Right ventricle myocardium inferior (tissue), 1 donor: ENCODE measurements at regions not wholly inside any gene's neighbourhood (a gene's known extent, or its start where the extent isn't known, plus 50 kb on each side); places are given as distances from the start of the nearest gene placed in this dataset.
"Not testable (repeated sequence)": the region's sequence is repeated elsewhere in the genome, so short reads cannot be mapped to it uniquely, and the experiment has no call there.

Experiments
- ATAC-seq: fragments of 200-7000 bp; cut with Tn5 transposase; one replicate; pipeline ENCODE4 v1.9.1; 2020; ENCODE audit warnings: mild to moderate bottlenecking, moderate library complexity
- DNase-seq: peaks from one replicate; pipeline ENCODE4 v3.0.0; 2021; ENCODE audit errors: missing footprints
- intact Hi-C: fragments of 100-400 bp; cut with DNase I; formaldehyde crosslinking; loops from one replicate; pipeline ENCODE4 v1.11.0; 2022
- donor health status: DM: no; HTN: yes; CAD: no; lungs with severe emphysema.

GRCh38 chr6:51107769-51108203, 289.1 kb downstream of the TFAP2B start:
- ATAC-seq (no peak), DNase-seq (no peak)
- intact Hi-C loops, result no loop called here

GRCh38 chr6:51108563-51109234, 290.0 kb downstream of the TFAP2B start:
- ATAC-seq (no peak), DNase-seq (no peak)
- intact Hi-C loops, result no loop called here

- no peak for ATAC-seq
- intact Hi-C loops, result no loop called here
- no peak for DNase-seq
Observed at GRCh38 chr6:51112731-51113130, 294.1 kb downstream of the TFAP2B start.

- ATAC-seq, result no peak
- intact Hi-C loops, result no loop called here
- no peak for DNase-seq
Observed at GRCh38 chr6:51116723-51117122, 298.1 kb downstream of the TFAP2B start.

- ATAC-seq, result no peak
- no peak for DNase-seq
- intact Hi-C loops, result no loop called here
Observed at GRCh38 chr6:51118792-51119191, 300.1 kb downstream of the TFAP2B start.

GRCh38 chr6:51120016-51120415, 301.3 kb downstream of the TFAP2B start:
- DNase-seq, result no peak
- no peak for ATAC-seq
- intact Hi-C loops, result no loop called here

- ATAC-seq, intact Hi-C loops, DNase-seq: not testable (repeated sequence)
Observed at GRCh38 chr6:51121380-51121976, 302.8 kb downstream of the TFAP2B start.

GRCh38 chr6:51129043-51129442, 310.4 kb downstream of the TFAP2B start:
- ATAC-seq (no peak), DNase-seq (no peak)
- intact Hi-C loops, result no loop called here

GRCh38 chr6:51137777-51138176, 319.1 kb downstream of the TFAP2B start:
- intact Hi-C loops, result no loop called here
- ATAC-seq, result no peak
- no peak for DNase-seq

- DNase-seq (no peak), ATAC-seq (no peak)
- intact Hi-C loops, result no loop called here
Observed at GRCh38 chr6:51139950-51140385, 321.3 kb downstream of the TFAP2B start.

GRCh38 chr6:51141080-51141479, 322.4 kb downstream of the TFAP2B start:
- ATAC-seq (no peak), DNase-seq (no peak)
- intact Hi-C loops, result no loop called here

- intact Hi-C loops, result no loop called here
- ATAC-seq (no peak), DNase-seq (no peak)
Observed at GRCh38 chr6:51147756-51148155, 329.1 kb downstream of the TFAP2B start.

GRCh38 chr6:51152594-51152993, 333.9 kb downstream of the TFAP2B start:
- intact Hi-C loops, result no loop called here
- ATAC-seq, result no peak
- DNase-seq, result no peak

- ATAC-seq (no peak), DNase-seq (no peak)
- intact Hi-C loops, result no loop called here
Observed at GRCh38 chr6:51153109-51153508, 334.4 kb downstream of the TFAP2B start.

GRCh38 chr6:51154925-51155324, 336.3 kb downstream of the TFAP2B start:
- ATAC-seq, intact Hi-C loops, DNase-seq: not testable (repeated sequence)

- intact Hi-C loops, ATAC-seq, DNase-seq: not testable (repeated sequence)
Observed at GRCh38 chr6:51159260-51159659, 340.6 kb downstream of the TFAP2B start.

- ATAC-seq (no peak), DNase-seq (no peak)
- intact Hi-C loops, result no loop called here
Observed at GRCh38 chr6:51161752-51162151, 343.1 kb downstream of the TFAP2B start.

- ATAC-seq (no peak), DNase-seq (no peak)
- intact Hi-C loops, result no loop called here
Observed at GRCh38 chr6:51163843-51164529, 345.3 kb downstream of the TFAP2B start.

- DNase-seq (no peak), ATAC-seq (no peak)
Observed at GRCh38 chr6:51166914-51167313, 348.2 kb downstream of the TFAP2B start.

GRCh38 chr6:51167468-51167867, 348.8 kb downstream of the TFAP2B start:
- DNase-seq (no peak), ATAC-seq (no peak)
- intact Hi-C loops, result no loop called here

More at GRCh38 chr6:51166914-51167313, 348.2 kb downstream of the TFAP2B start:
- intact Hi-C loops, result no loop called here
